ENCODE measurements at regions not wholly inside any gene's neighbourhood (a gene's known extent, or its start where the extent isn't known, plus 50 kb on each side); places are given as distances from the start of the nearest gene placed in this dataset.

DNA sequence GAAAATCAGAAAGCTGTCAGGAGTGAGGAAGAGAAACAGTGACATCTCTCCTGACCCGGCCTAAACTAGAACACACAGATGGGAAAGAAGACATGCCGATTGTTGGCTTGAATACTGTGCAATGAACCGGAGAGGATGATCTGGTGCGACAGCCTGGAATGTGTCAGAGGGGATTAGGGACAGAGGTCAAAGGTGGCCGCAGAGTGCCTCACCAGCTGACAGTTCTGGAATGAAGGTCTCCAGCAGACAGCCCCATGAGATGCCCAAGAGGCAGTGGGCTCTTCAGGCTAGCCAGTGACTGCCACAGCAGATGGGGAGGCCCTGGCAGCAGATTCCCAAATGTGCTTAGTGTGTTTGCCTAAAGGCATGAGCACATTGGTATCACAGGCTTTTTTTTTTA, 623.2 kb downstream of the CDH8 start:
- H3K4me3 ChIP-seq (ENCODE audit: low read depth, low read length), result no peak overlapping the region
- TF ChIP-seq CTCF (IDR thresholded peaks at IDR 0.05; ENCODE audit: borderline replicate concordance, insufficient read depth, low read depth, low read length), result no peak

GRCh38 chr16:61412562-61412961, 623.7 kb downstream of the CDH8 start:
- H3K4me3 ChIP-seq (ENCODE audit: low read depth, low read length), result no peak overlapping the region
- TF ChIP-seq CTCF (IDR thresholded peaks at IDR 0.05; ENCODE audit: borderline replicate concordance, insufficient read depth, low read depth, low read length), result no peak

DNA sequence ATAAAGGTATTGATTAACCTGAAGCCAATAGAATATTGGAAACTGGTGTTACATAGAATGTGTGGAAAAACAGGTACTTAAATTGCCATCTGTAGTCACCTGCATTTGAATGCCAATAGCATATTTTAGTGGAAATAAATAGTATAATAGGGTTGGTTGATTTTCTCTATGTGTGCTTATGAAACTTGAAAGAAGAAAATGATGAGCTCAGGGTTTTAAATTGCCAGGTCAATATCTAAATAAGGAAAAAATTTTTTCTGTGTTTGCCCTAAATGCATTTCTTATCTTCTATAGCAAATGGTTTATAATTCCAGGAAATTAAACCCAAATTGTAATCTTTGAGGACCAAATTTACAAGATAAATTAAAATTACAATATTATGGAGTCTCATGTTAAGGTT, 626.6 kb downstream of the CDH8 start:
- no peak for TF ChIP-seq CTCF (IDR thresholded peaks at IDR 0.05; ENCODE audit: borderline replicate concordance, insufficient read depth, low read depth, low read length)
- H3K4me3 ChIP-seq (ENCODE audit: low read depth, low read length), result no peak overlapping the region

- no peak overlapping the region for H3K4me3 ChIP-seq (ENCODE audit: low read depth, low read length)
- TF ChIP-seq CTCF (IDR thresholded peaks at IDR 0.05; ENCODE audit: borderline replicate concordance, insufficient read depth, low read depth, low read length), result no peak
Measured at GRCh38 chr16:61403386-61403785, 632.9 kb downstream of the CDH8 start.

- no peak for TF ChIP-seq CTCF (IDR thresholded peaks at IDR 0.05; ENCODE audit: borderline replicate concordance, insufficient read depth, low read depth, low read length)
- no peak overlapping the region for H3K4me3 ChIP-seq (ENCODE audit: low read depth, low read length)
Measured at GRCh38 chr16:61391896-61392295, 644.3 kb downstream of the CDH8 start.

GRCh38 chr16:61390965-61391637, 645.1 kb downstream of the CDH8 start:
- TF ChIP-seq CTCF (IDR thresholded peaks at IDR 0.05; ENCODE audit: borderline replicate concordance, insufficient read depth, low read depth, low read length), result no peak
- H3K4me3 ChIP-seq (ENCODE audit: low read depth, low read length), result no peak overlapping the region

- TF ChIP-seq CTCF (IDR thresholded peaks at IDR 0.05; ENCODE audit: borderline replicate concordance, insufficient read depth, low read depth, low read length), result no peak
Measured at GRCh38 chr16:61385392-61386071, 650.7 kb downstream of the CDH8 start.

More at GRCh38 chr16:61385392-61386071, 650.7 kb downstream of the CDH8 start:
- H3K4me3 ChIP-seq (ENCODE audit: low read depth, low read length), result no peak overlapping the region
